HCT116 (cell line): ENCODE measurements at regions not wholly inside any gene's neighbourhood (a gene's known extent, or its start where the extent isn't known, plus 50 kb on each side); places are given as distances from the start of the nearest gene placed in this dataset.
A peak's percentile ranks its signal among the peaks of the same experiment; 100 is the strongest.

ENCODE experiments used
- ATAC-seq: fragments of 200-7000 bp; cut with Tn5 transposase; 2 replicates; pipeline ENCODE4 v1.9.1; 2020; ENCODE audit warnings: mild to moderate bottlenecking, moderate library complexity
- BruUV-seq: library from RNA; stranded (reverse); fragments of 400-500 nt; replicated peaks from 2 replicates; lab custom pipeline; 2021; lab: Mats Ljungman, UMichigan
- CTCF ChIA-PET: fragments of 300-600 bp; sonication (Branson Sonifier 250); formaldehyde crosslinking; loops from one replicate; lab custom pipeline; 2021; ENCODE audit warnings: antibody characterized with exemption; lab: Charles Lee
- POLR2A ChIA-PET: fragments of 300-600, 350-600 bp; sonication (Branson Sonifier 250); formaldehyde crosslinking; loops from one replicate; lab custom pipeline; 2021; ENCODE audit warnings: antibody characterized with exemption; lab: Charles Lee
- RAD21 ChIA-PET, 2 experiments: fragments of 300-600 bp; sonication (Branson Sonifier 250); formaldehyde crosslinking; loops; one replicate each; lab custom pipeline; 2023; ENCODE audit warnings: low total read pairs in 2 of 2; ENCODE audit not compliant: uncharacterized antibody in 2 of 2, unreplicated experiment in 2 of 2, low non-redundant PET in 1 of 2; lab: Charles Lee
- DNase-seq: peaks from one replicate; pipeline ENCODE4 v3.0.0-alpha.2; 2010; ENCODE audit warnings: low read depth, low spot score
- H2AFZ ChIP-seq: fragments of 200-600 bp; shearing (Covaris generic), sonication (generic); 2 replicates; pipeline ENCODE4 v1.6.1; 2017; ENCODE audit warnings: low read depth, mixed run types, mixed read lengths, antibody characterized with exemption, low read length; ENCODE audit not compliant: poor library complexity, severe bottlenecking
- H3K27ac ChIP-seq: 2 replicates; pipeline ENCODE4 v1.5.1; 2012; ENCODE audit warnings: low read depth, low read length
- H3K27me3 ChIP-seq: fragments of 200-600 bp; sonication (generic); 2 replicates; pipeline ENCODE4 v1.6.1; 2016; ENCODE audit warnings: mixed run types, low read length, mixed read lengths; ENCODE audit not compliant: insufficient read depth
- H3K36me3 ChIP-seq, 2 experiments: fragments of 200-500 bp in 1 of 2; fragments of 200-600 bp in 1 of 2; sonication (Bioruptor generic) in 1 of 2; sonication (generic) in 1 of 2; 2 replicates each; pipeline versions ENCODE4 v1.5.1 to v1.6.1; 2014 to 2016; ENCODE audit warnings: low read length in 2 of 2, inconsistent platforms in 1 of 2, mixed read lengths in 1 of 2, mixed run types in 1 of 2; ENCODE audit not compliant: insufficient read depth in 2 of 2, control insufficient read depth in 1 of 2
- H3K4me1 ChIP-seq, 2 experiments: fragments of 200-600 bp in 1 of 2; sonication (generic) in 1 of 2; 2 replicates each; pipeline versions ENCODE4 v1.5.1 to v1.6.1; 2012 to 2017; ENCODE audit warnings: low read length in 2 of 2, inconsistent platforms in 1 of 2, mild to moderate bottlenecking in 1 of 2, mixed read lengths in 1 of 2, mixed run types in 1 of 2, moderate library complexity in 1 of 2; ENCODE audit not compliant: insufficient read depth in 2 of 2, control insufficient read depth in 1 of 2
- H3K4me2 ChIP-seq: fragments of 200-600 bp; sonication (generic); 2 replicates; pipeline ENCODE4 v1.6.1; 2017; ENCODE audit warnings: mixed run types, low read length, mixed read lengths
- H3K4me3 ChIP-seq, 2 experiments: fragments of 200-600 bp in 1 of 2; sonication (generic) in 1 of 2; replicated peaks in 1 of 2; 2 replicates each; pipeline ENCODE4 v1.5.1; 2011 to 2016; ENCODE audit warnings: low read length in 2 of 2, control low read depth in 1 of 2, low read depth in 1 of 2, mild to moderate bottlenecking in 1 of 2, mixed read lengths in 1 of 2, mixed run types in 1 of 2
- H3K79me2 ChIP-seq: fragments of 200-600 bp; sonication (generic); 2 replicates; pipeline ENCODE4 v1.6.1; 2017; ENCODE audit warnings: mild to moderate bottlenecking, mixed run types, low read length, moderate library complexity, mixed read lengths; ENCODE audit not compliant: insufficient read depth
- H3K9ac ChIP-seq: fragments of 200-600 bp; sonication (generic); 2 replicates; pipeline ENCODE4 v1.6.1; 2016; ENCODE audit warnings: low read length, mixed read lengths
- H3K9me2 ChIP-seq: fragments of 200-600 bp; sonication (generic), shearing (Covaris generic); 2 replicates; pipeline ENCODE4 v1.6.1; 2017; ENCODE audit warnings: mixed run types, mild to moderate bottlenecking, moderate library complexity; ENCODE audit not compliant: insufficient read depth
- H3K9me3 ChIP-seq, 2 experiments: fragments of 200-500 bp in 1 of 2; fragments of 200-600 bp in 1 of 2; sonication (Bioruptor generic) in 1 of 2; sonication (generic) in 1 of 2; 2 replicates each; pipeline ENCODE4 v1.6.1; 2014 to 2017; ENCODE audit warnings: low read length in 2 of 2, mixed read lengths in 2 of 2, inconsistent platforms in 1 of 2, low read depth in 1 of 2, mild to moderate bottlenecking in 1 of 2, mixed run types in 1 of 2, moderate library complexity in 1 of 2; ENCODE audit not compliant: control insufficient read depth in 1 of 2, insufficient read depth in 1 of 2
- H4K20me1 ChIP-seq: fragments of 200-600 bp; sonication (generic), shearing (Covaris generic); 2 replicates; pipeline ENCODE4 v1.6.1; 2017; ENCODE audit warnings: mixed run types, mild to moderate bottlenecking, moderate library complexity; ENCODE audit not compliant: insufficient read depth
- ATF3 ChIP-seq: IDR thresholded peaks from 2 replicates; pipeline ENCODE4 v1.6.1; 2012
- CBX3 ChIP-seq: IDR thresholded peaks from 2 replicates; pipeline ENCODE4 v1.6.1; 2012; ENCODE audit warnings: low read depth
- CEBPB ChIP-seq: IDR thresholded peaks from 2 replicates; pipeline ENCODE4 v1.6.1; 2012; ENCODE audit warnings: low read depth
- CTCF ChIP-seq, 3 experiments: fragments of 200-600 bp in 1 of 3; sonication (generic) in 1 of 3; IDR thresholded peaks in 2 of 3; conservative IDR thresholded peaks in 1 of 3; 2 replicates each; pipeline ENCODE4 v1.5.1; 2012 to 2017; ENCODE audit warnings: low read depth in 2 of 3, low read length in 2 of 3, antibody characterized with exemption in 1 of 3, borderline replicate concordance in 1 of 3, control low read depth in 1 of 3, mild to moderate bottlenecking in 1 of 3, mixed read lengths in 1 of 3, mixed run types in 1 of 3, moderate library complexity in 1 of 3; ENCODE audit not compliant: insufficient read depth in 1 of 3
- EGR1 ChIP-seq: IDR thresholded peaks from 2 replicates; pipeline ENCODE4 v1.6.1; 2012; ENCODE audit warnings: low read depth
- EZH2 ChIP-seq: fragments of 200-600 bp; sonication (generic); IDR thresholded peaks from 2 replicates; pipeline ENCODE4 v1.6.1; 2017; ENCODE audit warnings: antibody characterized with exemption, mixed run types
- FOSL1 ChIP-seq: IDR thresholded peaks from 2 replicates; pipeline ENCODE4 v1.6.1; 2012; ENCODE audit warnings: low read depth
- JUND ChIP-seq: IDR thresholded peaks from 2 replicates; pipeline ENCODE4 v1.6.1; 2012
- POLR2A ChIP-seq: IDR thresholded peaks from 2 replicates; pipeline ENCODE4 v1.7.0; 2011; ENCODE audit warnings: borderline replicate concordance; ENCODE audit not compliant: insufficient read depth, insufficient read length; ENCODE audit errors: extremely low read depth
- RAD21 ChIP-seq: IDR thresholded peaks from 2 replicates; pipeline ENCODE4 v1.6.1; 2012; ENCODE audit warnings: low read depth, mild to moderate bottlenecking
- REST ChIP-seq: IDR thresholded peaks from 2 replicates; pipeline ENCODE4 v1.6.1; 2012; ENCODE audit warnings: low read depth
- SIN3A ChIP-seq: IDR thresholded peaks from 2 replicates; pipeline ENCODE4 v1.6.1; 2012; ENCODE audit warnings: low read depth
- SP1 ChIP-seq: IDR thresholded peaks from 2 replicates; pipeline ENCODE4 v1.6.1; 2012; ENCODE audit warnings: low read depth
- TCF7L2 ChIP-seq: IDR thresholded peaks from 2 replicates; pipeline ENCODE4 v1.7.0; 2011; ENCODE audit warnings: borderline replicate concordance, inconsistent platforms; ENCODE audit not compliant: insufficient read depth, insufficient read length; ENCODE audit errors: extremely low read depth
- YY1 ChIP-seq: IDR thresholded peaks from 2 replicates; pipeline ENCODE4 v1.6.1; 2011; ENCODE audit warnings: low read length, low read depth, moderate library complexity, mild to moderate bottlenecking; ENCODE audit not compliant: insufficient replicate concordance; ENCODE audit errors: extremely low read depth
- ZBTB33 ChIP-seq: IDR thresholded peaks from 2 replicates; pipeline ENCODE4 v1.6.1; 2011; ENCODE audit warnings: mild to moderate bottlenecking, low read length, moderate library complexity; ENCODE audit not compliant: insufficient replicate concordance; ENCODE audit errors: extremely low read depth
- ZFX ChIP-seq: fragments of 450-650 bp; IDR thresholded peaks from 2 replicates; pipeline ENCODE4 v1.6.1; 2017
- ZNF274 ChIP-seq: fragments of 200-500 bp; sonication (Bioruptor generic); IDR thresholded peaks from 2 replicates; pipeline ENCODE4 v1.6.1; 2014; ENCODE audit warnings: mild to moderate bottlenecking, low read depth, low read length, inconsistent platforms
- intact Hi-C: fragments of 100-400 bp; cut with micrococcal nuclease; formaldehyde crosslinking; loops from 2 replicates; pipeline ENCODE4 v1.10.0; 2022

- TF ChIP-seq SIN3A (0 out of 2 replicates have a peak, but pooled peaks have one; percentile 23), EZH2 (no peak), CEBPB (no peak)
Measured at GRCh38 chr1:168920456-168921094, 185.9 kb upstream of the ATP1B1 start (continued).

GRCh38 chr1:168921629-168922028, 184.9 kb upstream of the ATP1B1 start:
- H3K4me2 ChIP-seq = no peak overlapping the region
- TF ChIP-seq ZFX = no peak
- no peak for TF ChIP-seq SP1
- TF ChIP-seq ZBTB33 = no peak
- no peak for TF ChIP-seq RAD21
- TF ChIP-seq CEBPB = no peak
- TF ChIP-seq ZNF274 = no peak
- no peak for TF ChIP-seq EGR1
- no peak for TF ChIP-seq TCF7L2
- TF ChIP-seq SIN3A = no peak
- no peak for TF ChIP-seq YY1
- no peak for TF ChIP-seq ATF3
- no peak for TF ChIP-seq CBX3
- TF ChIP-seq POLR2A = no peak
- TF ChIP-seq REST = no peak
- TF ChIP-seq FOSL1 = no peak
- no peak for TF ChIP-seq EZH2
- TF ChIP-seq CTCF (IDR thresholded peaks at IDR 0.05 in 2 of 3, conservative IDR thresholded peaks at IDR 0.05 in 1 of 3; ENCODE audit: borderline replicate concordance in 1 of 3, insufficient read depth in 1 of 3, low read depth in 2 of 3, low read length in 2 of 3) = no peak
- no peak for TF ChIP-seq JUND
- H3K9me3 ChIP-seq = no peaks in the 10 kb centered on the region
- H3K27ac ChIP-seq = no peak overlapping the region
- no peaks in the 10 kb centered on the region for H3K27me3 ChIP-seq
- ATAC-seq = no peak
- RAD21 ChIA-PET = no interaction called here
- no peaks in the 10 kb centered on the region for H3K9me2 ChIP-seq
- no peak overlapping the region for H2AFZ ChIP-seq
- no peak overlapping the region for H3K4me3 ChIP-seq
- no peaks in the 10 kb centered on the region for H3K79me2 ChIP-seq
- no peak overlapping the region for H3K9ac ChIP-seq
- BruUV-seq = no TSS peak
- H4K20me1 ChIP-seq = no peaks in the 10 kb centered on the region
- CTCF ChIA-PET = no interaction called here
- POLR2A ChIA-PET = no interaction called here
- no peaks in the 10 kb centered on the region for H3K36me3 ChIP-seq
- DNase-seq = no peak
- intact Hi-C loops = no loop called here
- peaks cover 0 to 10% of the 10 kb centered on the region in 2 experiments; a peak in 2 of 4 replicates for H3K4me1 ChIP-seq
